CD14-positive monocyte (primary cell): ENCODE measurements at regions not wholly inside any gene's neighbourhood (a gene's known extent, or its start where the extent isn't known, plus 50 kb on each side); places are given as distances from the start of the nearest gene placed in this dataset.

Experiments
- DNase-seq, 3 donors: peaks; one replicate each; pipeline ENCODE4 v3.0.0-alpha.2; 2011 to 2022
- H2AFZ ChIP-seq: 2 replicates; pipeline ENCODE4 v1.6.0; 2012; ENCODE audit warnings: mild to moderate bottlenecking, low read depth, low read length, inconsistent platforms; ENCODE audit not compliant: insufficient read depth, poor library complexity, severe bottlenecking
- H3K27ac ChIP-seq, 2 donors: 1 replicate in 1 of 2; 2 replicates in 1 of 2; pipeline ENCODE4 v1.5.1; 2012 to 2013; ENCODE audit warnings: low read length in 2 of 2, control low read depth in 1 of 2, inconsistent platforms in 1 of 2, low read depth in 1 of 2, mild to moderate bottlenecking in 1 of 2
- H3K27me3 ChIP-seq, 2 donors: one replicate each; pipeline versions ENCODE4 v1.6.0 to v1.6.1; 2011 to 2013; ENCODE audit warnings: low read length in 2 of 2; ENCODE audit not compliant: control insufficient read depth in 2 of 2, insufficient read depth in 2 of 2
- H3K36me3 ChIP-seq, 2 donors: replicated peaks in 1 of 2; 1 replicate in 1 of 2; 2 replicates in 1 of 2; pipeline versions ENCODE4 v1.5.1 to v1.6.1; 2012 to 2013; ENCODE audit warnings: low read length in 2 of 2, control low read depth in 1 of 2, inconsistent platforms in 1 of 2, mild to moderate bottlenecking in 1 of 2; ENCODE audit not compliant: insufficient read depth in 2 of 2, control insufficient read depth in 1 of 2
- H3K4me1 ChIP-seq, 2 donors: 1 replicate in 1 of 2; 2 replicates in 1 of 2; pipeline versions ENCODE4 v1.5.1 to v1.6.1; 2012 to 2013; ENCODE audit warnings: low read length in 2 of 2, control low read depth in 1 of 2, inconsistent platforms in 1 of 2, mild to moderate bottlenecking in 1 of 2, moderate library complexity in 1 of 2; ENCODE audit not compliant: insufficient read depth in 2 of 2, control insufficient read depth in 1 of 2
- H3K4me2 ChIP-seq: replicated peaks from 2 replicates; pipeline ENCODE3; 2012; ENCODE audit warnings: low read length, moderate library complexity, mild to moderate bottlenecking; ENCODE audit not compliant: poor library complexity, severe bottlenecking; ENCODE audit errors: extremely low read depth
- H3K4me3 ChIP-seq, 3 experiments: fragments of 200-600 bp in 1 of 3; sonication (generic) in 1 of 3; replicated peaks in 1 of 3; 1 replicate in 2 of 3; 2 replicates in 1 of 3; pipeline ENCODE4 v1.5.1; 2011 to 2013; ENCODE audit warnings: low read length in 3 of 3, mild to moderate bottlenecking in 3 of 3, control low read depth in 2 of 3, low read depth in 2 of 3, inconsistent platforms in 1 of 3, moderate library complexity in 1 of 3
- H3K79me2 ChIP-seq: 2 replicates; pipeline ENCODE4 v1.6.0; 2012; ENCODE audit warnings: mild to moderate bottlenecking, control low read depth, inconsistent platforms, low read length, moderate library complexity; ENCODE audit not compliant: insufficient read depth
- H3K9ac ChIP-seq: 2 replicates; pipeline ENCODE4 v1.6.0; 2017; ENCODE audit warnings: low read length, mild to moderate bottlenecking; ENCODE audit not compliant: insufficient read depth, poor library complexity, severe bottlenecking
- H3K9me3 ChIP-seq, 2 donors: replicated peaks in 1 of 2; 1 replicate in 1 of 2; 2 replicates in 1 of 2; pipeline versions ENCODE4 v1.5.1 to v1.6.1; 2012 to 2013; ENCODE audit warnings: low read length in 2 of 2, control low read depth in 1 of 2; ENCODE audit not compliant: control insufficient read depth in 1 of 2, insufficient read depth in 1 of 2
- H4K20me1 ChIP-seq: 2 replicates; pipeline ENCODE4 v1.6.0; 2012; ENCODE audit warnings: mild to moderate bottlenecking, low read length, control low read depth, moderate library complexity; ENCODE audit not compliant: insufficient read depth
- H3K27ac Mint-ChIP-seq, 7 donors: one replicate each; pipeline ENCODE4 v1.8.0; 2020; ENCODE audit warnings: mild to moderate bottlenecking in 7 of 7, mixed read lengths in 7 of 7, moderate library complexity in 6 of 7, inconsistent platforms in 2 of 7
- H3K27me3 Mint-ChIP-seq, 3 donors: one replicate each; pipeline ENCODE4 v1.8.0; 2021 to 2022; ENCODE audit warnings: low read depth in 3 of 3, mild to moderate bottlenecking in 3 of 3, mixed read lengths in 3 of 3, moderate library complexity in 3 of 3, inconsistent platforms in 1 of 3
- H3K36me3 Mint-ChIP-seq, 2 donors: one replicate each; pipeline ENCODE4 v1.8.0; 2020; ENCODE audit warnings: mixed read lengths in 2 of 2, inconsistent platforms in 1 of 2, mild to moderate bottlenecking in 1 of 2
- H3K4me1 Mint-ChIP-seq: one replicate; pipeline ENCODE4 v1.8.0; 2020; ENCODE audit warnings: mild to moderate bottlenecking, mixed read lengths
- H3K4me3 Mint-ChIP-seq, 2 donors: one replicate each; pipeline ENCODE4 v1.8.0; 2020; ENCODE audit warnings: mild to moderate bottlenecking in 2 of 2, mixed read lengths in 2 of 2, moderate library complexity in 1 of 2
- H3K9me3 Mint-ChIP-seq, 7 donors: one replicate each; pipeline ENCODE4 v1.8.0; 2020 to 2022; ENCODE audit warnings: mixed read lengths in 7 of 7, mild to moderate bottlenecking in 6 of 7, moderate library complexity in 6 of 7, inconsistent platforms in 2 of 7
- CTCF ChIP-seq: fragments of 200-600 bp; IDR thresholded peaks from one replicate; pipeline ENCODE4 v1.8.0; 2022; ENCODE audit warnings: antibody characterized with exemption, mild to moderate bottlenecking
- WGBS: methylation state at CpG from one replicate; pipeline ENCODE4 v1.1.5; 2013; ENCODE audit warnings: missing lambda C conversion rate; ENCODE audit not compliant: insufficient coverage; 5-methylcytosine and 5-hydroxymethylcytosine counted together
- intact Hi-C, 2 donors: fragments of 100-400 bp; cut with micrococcal nuclease; formaldehyde crosslinking; loops; one replicate each; pipeline versions ENCODE4 v1.15.0 to v1.15.1; 2023

GRCh38 chrX:5306654-5307121 is 922.0 kb downstream of the NLGN4X start:
- Histone ChIP-seq H3K27me3 (no peaks in the 10 kb centered on the region), H3K79me2 (no peaks in the 10 kb centered on the region), H2AFZ (no peak overlapping the region), H3K4me3 (no peak overlapping the region), H3K9me3 (peaks cover 0 to 10% of the 10 kb centered on the region in 2 donors), H3K36me3 (no peaks in the 10 kb centered on the region), H3K4me2 (no peak overlapping the region), H3K27ac (peak overlapping the region in 1 of 2 donors; percentile 58), H4K20me1 (no peaks in the 10 kb centered on the region), H3K4me1 (peaks cover 0 to 8% of the 10 kb centered on the region in 2 donors), H3K9ac (no peak overlapping the region)
- WGBS, result 80% methylated on average over 1 of the region's 7 CpGs
- Mint-ChIP-seq H3K27me3 (peaks cover 0 to 2% (median 0%) of the 10 kb centered on the region in 3 donors), H3K27ac (peak overlapping the region in 6 of 7 donors; percentile 56 to 81 (median 74)), H3K9me3 (peaks cover 0 to 5% (median 4%) of the 10 kb centered on the region in 7 donors), H3K4me1 (peaks cover 2% of the 10 kb centered on the region), H3K36me3 (no peaks in the 10 kb centered on the region), H3K4me3 (no peak overlapping the region)
- intact Hi-C loops, result no loop called here
- no peak for TF ChIP-seq CTCF
- DNase-seq, result peak; percentile 6 to 66 (median 18)

- no peaks in the 10 kb centered on the region for H3K27me3 Mint-ChIP-seq
- Histone ChIP-seq H3K79me2 (no peaks in the 10 kb centered on the region), H3K9ac (no peak overlapping the region), H3K36me3 (no peaks in the 10 kb centered on the region), H3K27ac (no peak overlapping the region), H3K4me1 (peaks cover 0 to 8% of the 10 kb centered on the region in 2 donors), H2AFZ (no peak overlapping the region), H3K9me3 (peaks cover 0 to 10% of the 10 kb centered on the region in 2 donors), H3K27me3 (no peaks in the 10 kb centered on the region), H3K4me2 (no peak overlapping the region), H3K4me3 (no peak overlapping the region), H4K20me1 (no peaks in the 10 kb centered on the region)
- intact Hi-C loops, result no loop called here
- no peak for TF ChIP-seq CTCF
- peaks cover 0 to 5% (median 4%) of the 10 kb centered on the region in 7 donors for H3K9me3 Mint-ChIP-seq
- WGBS, result 80% methylated on average over 1 of the region's 6 CpGs
- DNase-seq, result no peak
- no peaks in the 10 kb centered on the region for H3K36me3 Mint-ChIP-seq
- H3K27ac Mint-ChIP-seq, result peak overlapping the region in 1 of 7 donors; percentile 82
- H3K4me1 Mint-ChIP-seq, result peaks cover 2% of the 10 kb centered on the region
- H3K4me3 Mint-ChIP-seq, result no peak overlapping the region
Measured at GRCh38 chrX:5305452-5305851, 923.2 kb downstream of the NLGN4X start.
